HuH-7 (cell line): ENCODE measurements at regions not wholly inside any gene's neighbourhood (a gene's known extent, or its start where the extent isn't known, plus 50 kb on each side); places are given as distances from the start of the nearest gene placed in this dataset.
"Not testable (repeated sequence)": the region's sequence is repeated elsewhere in the genome, so short reads cannot be mapped to it uniquely, and the experiment has no call there.

Experiments used
- DNase-seq: peaks from one replicate; pipeline ENCODE4 v3.0.0; 2011; ENCODE audit warnings: low spot score

DNA sequence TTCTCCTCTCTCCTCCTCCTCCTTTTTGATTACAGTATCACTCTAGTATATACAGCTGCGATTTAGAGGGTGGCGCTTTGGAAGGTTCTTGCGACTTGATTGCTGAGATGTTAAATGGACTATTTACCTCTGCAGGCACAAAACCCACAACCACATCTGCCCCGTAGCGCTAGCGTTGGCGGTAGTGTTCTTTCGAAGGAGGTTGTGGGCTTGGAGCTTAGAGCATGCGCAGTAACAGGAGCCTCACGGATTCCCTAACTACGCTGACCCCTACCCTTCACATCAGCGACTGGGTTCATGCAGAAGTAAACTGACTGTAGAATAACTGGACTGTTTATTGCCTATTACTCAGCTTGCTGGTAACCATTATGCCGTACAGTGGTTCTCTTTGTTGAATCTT, 58.0 kb downstream of the CGGBP1 start:
- no peak for DNase-seq

DNA sequence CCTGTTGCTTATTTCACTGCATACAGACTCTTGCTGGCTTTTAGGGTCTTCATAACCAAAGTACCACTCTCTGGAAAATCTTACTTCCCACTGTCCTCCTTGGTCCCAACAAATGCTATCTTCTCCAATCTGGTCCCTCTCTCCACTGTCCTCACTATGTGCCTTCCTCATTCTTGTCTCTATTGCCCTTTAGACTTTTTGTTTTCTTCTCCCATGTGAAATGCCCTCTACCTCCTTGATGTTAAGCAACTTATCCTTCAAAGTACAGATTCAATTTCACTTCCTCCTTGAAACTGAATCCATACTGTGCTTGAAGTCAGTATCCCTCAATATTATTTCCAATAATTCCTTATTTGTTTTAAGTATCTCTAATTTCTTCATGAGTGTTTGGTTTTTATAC, 60.8 kb downstream of the CGGBP1 start:
- no peak for DNase-seq

DNA sequence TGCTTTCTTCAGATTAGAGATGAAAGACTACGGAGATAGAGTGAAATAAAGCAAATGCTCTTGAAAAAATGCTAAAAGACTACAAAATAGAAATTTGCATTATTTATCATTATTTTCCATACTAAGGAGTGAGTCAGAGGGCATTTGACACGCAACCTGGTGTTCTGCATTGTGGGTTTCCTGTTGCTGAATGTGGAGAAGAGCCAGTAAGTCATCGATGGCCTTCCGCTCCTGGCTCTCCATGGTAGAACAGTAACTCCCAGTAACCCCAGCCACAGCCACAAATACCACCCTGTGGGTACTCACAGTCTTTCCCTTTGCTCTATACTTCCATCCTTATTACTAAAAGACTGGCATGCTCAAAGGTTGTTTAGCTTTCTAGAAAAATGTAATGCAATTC, 61.5 kb downstream of the CGGBP1 start:
- no peak for DNase-seq

- DNase-seq = no peak
These were observed 61.9 kb downstream of the CGGBP1 start for GRCh38 chr3:87996882-87997281.

DNA sequence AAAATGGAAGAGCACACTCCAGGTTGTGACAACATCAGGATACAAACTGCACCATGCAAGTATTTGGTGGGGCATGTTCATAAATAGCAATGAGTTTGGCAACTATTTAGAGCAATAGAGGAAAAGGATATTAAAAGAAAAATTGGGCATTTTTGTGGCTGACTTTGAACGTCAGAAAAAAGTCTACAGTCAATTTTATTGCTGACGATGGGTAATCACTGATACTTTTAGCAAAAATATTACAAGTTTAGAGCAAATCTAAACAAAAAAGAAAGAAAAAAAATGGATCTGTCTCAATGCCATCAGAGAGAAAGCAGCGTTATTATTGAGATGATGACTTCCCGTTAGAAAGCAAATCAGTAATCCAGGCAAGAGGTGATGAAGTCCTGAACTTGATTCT, 65.2 kb downstream of the CGGBP1 start:
- DNase-seq = no peak

DNA sequence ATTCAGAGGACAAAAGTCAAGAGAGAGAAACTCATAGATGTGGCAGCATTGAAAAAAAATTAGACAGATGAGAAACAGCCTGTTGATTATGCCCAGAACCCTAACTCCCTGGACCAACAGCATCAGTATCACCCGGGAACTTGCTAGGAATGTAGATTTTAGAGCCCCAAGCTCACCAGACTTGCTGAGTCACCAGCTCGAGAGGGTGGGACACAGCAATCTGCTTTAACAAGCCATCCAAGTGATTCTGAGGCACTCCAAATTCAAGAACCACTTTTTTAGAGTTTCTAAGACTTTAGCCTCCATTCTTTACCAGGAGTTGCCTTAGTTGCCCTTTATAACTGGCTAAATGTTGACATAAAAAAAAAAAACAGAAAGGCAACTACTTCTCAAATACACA, 70.9 kb downstream of the CGGBP1 start:
- no peak for DNase-seq

DNA sequence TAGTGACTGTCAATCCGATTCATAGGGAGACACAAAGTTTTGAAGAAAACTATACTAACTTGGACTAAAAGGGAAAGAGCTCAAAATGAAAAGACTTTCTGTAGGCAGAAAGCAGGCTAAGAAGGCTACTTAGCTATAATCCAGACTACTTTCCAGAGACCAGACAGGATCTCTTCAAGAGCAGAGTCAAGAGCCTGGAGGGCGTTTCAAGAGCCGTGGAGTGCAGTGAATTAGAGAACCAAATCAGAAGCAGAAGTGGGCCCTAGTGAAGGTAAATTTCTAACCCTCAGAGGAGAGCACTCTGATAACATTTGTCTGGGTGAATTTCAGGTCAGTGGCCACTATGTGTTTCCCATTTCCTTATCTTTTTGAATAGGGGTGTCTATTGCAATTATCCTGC, 76.4 kb downstream of the CGGBP1 start:
- no peak for DNase-seq

DNA sequence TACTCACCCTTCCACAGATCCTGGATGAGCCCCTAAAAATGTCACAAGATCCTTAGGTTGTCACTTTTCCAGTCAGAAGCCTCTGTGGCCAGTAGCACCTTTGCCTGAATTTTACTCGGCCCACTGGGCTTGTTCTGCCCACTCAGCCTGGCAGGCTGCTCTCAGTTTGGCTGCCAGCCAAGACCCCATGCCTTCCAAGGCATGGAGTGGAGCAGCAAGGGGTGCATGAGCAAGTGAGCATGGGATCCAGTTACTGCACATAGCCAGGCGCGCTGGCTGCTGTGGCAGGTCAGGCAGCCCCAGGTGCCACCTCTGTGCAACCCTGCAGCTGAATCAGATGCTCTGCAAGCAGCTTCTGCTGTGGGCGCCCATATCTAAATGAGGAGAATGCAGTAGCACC, 79.3 kb downstream of the CGGBP1 start:
- no peak for DNase-seq

DNA sequence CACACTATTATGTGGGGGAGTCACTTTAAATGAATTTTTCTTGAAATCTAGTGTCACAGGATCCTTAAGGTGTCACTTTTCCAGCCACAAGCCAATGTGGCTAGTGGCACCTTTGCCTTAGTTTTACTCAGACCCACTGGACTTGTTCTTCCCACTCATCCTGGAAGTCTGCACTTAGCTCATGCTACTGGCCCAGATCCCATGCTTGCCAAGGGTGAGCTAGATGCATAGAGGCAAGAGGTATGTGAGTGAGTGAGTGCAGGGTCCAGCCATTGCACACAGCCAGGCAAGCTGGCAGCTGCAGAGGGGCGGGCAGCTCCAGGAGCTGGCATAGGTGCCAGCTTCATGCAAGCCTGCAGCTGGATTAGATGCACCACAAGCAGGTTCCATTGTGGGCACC, 81.0 kb downstream of the CGGBP1 start:
- no peak for DNase-seq

GRCh38 chr3:87975716-87976115, 83.1 kb downstream of the CGGBP1 start:
- DNase-seq = no peak

DNA sequence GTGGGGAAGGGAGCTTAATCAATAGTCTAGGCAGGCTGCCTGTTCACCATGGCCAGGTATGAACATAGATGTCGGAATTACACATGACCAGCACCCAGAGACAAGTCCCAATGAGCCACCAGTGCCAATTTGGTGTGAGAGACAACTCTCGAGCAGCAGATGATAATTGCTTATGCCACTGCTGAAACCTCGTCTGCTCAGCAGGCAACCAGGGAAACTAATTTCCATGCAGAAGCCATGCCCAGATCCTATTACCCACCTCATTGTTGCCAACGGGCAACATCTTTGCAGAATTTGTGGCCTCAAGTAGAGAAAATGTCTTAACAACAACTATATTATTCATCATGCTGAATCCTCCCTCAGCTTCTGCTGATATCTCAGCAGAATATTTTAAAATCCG, 84.9 kb downstream of the CGGBP1 start:
- DNase-seq = no peak

- no peak for DNase-seq
These were observed 89.2 kb downstream of the CGGBP1 start for GRCh38 chr3:87969620-87970019.

DNA sequence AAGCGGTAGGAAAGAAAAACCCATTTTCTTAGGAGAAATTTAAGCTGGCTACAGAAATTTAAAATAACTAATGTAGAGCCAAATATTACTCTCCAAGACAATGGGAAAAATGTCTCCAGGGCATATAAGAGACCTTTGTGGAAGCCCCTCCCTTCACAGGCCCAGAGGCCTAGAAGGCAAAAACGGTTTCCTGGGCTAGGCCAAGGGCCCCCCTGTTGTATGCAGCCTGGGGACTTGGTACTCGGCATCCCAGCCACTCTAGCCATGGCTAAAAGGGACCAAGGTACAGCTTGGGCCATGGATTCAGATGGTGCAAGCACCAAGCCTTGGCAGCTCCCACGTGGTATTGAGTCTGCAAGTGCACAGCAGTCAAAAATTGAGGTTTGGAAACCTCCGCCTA, 90.1 kb downstream of the CGGBP1 start:
- DNase-seq = no peak

GRCh38 chr3:87958289-87958688, 100.5 kb downstream of the CGGBP1 start:
- no peak for DNase-seq

DNA sequence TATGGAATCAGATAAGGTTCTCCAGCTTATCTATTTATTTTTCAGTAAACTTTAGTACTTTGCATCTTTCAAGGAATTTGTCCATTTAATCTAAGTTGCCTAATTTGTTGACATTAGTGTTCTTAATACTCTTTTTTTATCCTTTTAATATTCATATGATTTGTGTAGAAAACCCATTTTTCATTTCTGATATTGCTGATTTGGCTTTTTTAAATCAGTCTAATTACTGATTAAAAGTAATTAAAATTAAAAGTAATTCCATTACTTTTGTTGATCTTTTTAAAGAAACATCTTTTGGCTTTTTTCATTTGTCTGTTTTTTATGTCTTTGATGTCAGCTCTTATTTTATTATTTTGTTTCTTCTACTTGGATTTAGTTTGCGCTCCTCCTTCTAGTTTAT, 101.2 kb downstream of the CGGBP1 start:
- DNase-seq = no peak

DNA sequence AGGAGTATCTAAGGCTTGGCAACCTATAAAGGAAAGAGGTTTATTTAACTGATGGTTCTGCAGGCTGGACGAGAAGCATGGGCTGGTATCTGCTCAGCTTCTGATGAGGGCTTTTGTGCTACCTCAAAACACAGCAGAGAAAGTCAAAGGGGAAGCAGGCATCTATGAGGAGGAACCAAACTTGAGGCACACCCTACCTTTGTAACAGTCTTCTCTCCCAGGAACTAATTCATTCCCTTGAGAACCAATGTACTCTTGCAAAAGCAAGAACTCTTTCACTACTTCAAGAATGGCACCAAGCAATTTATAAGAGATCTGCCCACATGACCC, 109.0 kb downstream of the CGGBP1 start:
- no peak for DNase-seq

DNA sequence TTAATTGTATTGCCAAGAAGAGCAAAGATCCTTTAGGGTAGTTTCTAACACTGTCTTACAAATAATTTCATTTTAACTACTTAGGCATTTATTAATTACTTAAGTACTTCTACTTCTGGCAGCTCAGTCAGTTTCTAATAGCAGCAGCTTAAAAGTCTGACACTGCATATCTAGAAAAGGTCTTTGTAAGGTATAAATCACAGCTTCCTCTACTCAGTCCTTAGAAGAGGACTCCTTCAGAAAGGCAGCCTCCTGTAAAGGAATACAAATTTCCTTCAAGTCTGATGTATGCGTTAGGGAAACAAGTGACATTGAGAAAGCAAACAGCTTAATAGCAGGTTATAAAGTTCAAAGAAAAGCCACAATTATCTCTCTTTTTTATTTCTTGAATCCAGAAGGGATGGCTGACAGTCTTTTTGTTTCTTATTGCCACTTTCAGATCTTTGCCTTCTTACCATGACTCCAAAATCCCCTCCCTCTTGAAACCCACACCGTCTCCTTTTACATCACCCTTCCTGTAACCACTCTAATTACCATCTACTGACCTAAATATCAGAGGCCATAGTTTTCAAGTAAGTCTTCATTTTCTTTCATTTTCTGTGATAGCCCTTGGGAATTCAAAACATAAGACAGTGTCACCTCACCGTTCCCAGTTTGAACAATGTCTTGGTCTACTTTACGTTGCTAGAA, 109.5 kb downstream of the CGGBP1 start:
- no peak for DNase-seq

DNA sequence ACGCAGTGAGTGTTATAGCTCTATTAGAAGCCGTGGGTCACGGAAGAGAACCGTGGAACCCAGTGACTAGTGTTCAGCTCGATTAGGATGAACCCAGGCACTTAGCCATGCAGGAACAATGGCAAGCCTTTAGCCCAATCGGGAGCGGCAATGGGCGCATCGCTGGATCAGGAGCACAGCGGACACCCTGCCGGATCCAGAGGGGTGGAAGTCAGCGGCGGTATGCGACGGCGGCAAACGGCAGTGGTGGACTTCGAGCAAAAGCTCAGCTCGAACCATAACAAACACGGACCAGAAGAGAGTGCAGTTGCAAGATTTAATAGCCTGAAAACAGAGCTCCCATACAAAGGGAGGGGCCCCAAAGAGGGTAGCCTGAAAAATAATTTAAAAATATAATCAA, 112.8 kb downstream of the CGGBP1 start:
- not testable (repeated sequence) for DNase-seq

DNA sequence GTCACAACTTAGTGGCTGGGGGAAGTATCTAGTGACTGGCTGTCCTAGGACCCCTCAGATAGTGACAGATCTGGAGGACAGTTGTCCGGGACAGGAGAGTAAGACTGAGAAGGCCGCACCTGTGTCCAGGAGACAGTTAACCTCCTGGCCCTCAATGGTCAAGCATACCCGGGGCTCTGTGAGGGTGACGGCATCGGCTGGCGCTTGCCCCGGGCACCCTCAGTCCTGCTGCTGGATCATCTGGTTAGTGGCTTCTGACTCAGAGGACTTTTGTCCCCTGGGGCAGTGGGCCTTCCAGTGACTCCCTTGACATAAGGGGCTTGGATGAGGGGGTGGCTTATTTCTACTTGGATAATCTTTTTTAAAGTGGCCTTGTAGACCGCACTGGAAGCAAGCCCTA, 116.5 kb downstream of the CGGBP1 start:
- not testable (repeated sequence) for DNase-seq

DNA sequence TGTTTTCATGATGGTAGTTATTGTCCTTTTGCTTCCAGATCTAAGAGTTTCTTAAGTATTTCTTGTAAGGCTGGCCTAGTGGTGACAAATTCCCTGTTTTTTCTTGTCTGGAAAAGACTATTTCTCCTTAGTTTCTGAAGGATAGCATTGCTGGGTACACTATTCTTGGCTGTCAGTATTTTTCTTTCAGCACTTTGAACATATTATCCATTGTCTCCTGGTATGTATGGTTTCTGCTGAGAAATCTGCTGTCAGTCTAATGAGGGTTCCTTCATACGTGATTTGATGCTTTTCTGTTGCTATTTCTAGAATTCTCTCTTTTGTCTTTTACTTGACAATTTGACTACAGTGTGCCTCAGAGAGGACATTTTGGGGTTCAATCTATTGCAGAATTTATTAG, 134.3 kb downstream of the CGGBP1 start:
- no peak for DNase-seq

- DNase-seq = no peak
These were observed 138.3 kb downstream of the CGGBP1 start for GRCh38 chr3:87920549-87920948.

DNA sequence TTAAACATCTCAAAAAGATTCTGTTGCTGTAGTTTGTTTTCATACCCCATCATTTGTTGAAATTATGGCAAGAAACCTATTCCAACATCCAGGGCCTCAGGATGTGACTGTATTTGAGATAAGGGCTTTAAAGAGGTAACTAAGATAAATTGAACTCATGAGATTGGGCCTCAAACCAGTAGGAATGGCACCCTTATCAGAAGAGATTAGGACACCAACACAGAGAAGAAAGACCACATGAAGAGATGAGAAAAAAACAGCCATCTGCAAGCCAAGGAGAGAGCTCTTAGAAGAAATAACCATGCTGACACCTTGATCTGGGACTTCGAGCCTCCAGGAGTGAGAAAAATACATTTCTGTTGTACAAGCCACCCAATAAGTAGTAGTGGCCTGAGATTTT, 157.7 kb downstream of the CGGBP1 start:
- no peak for DNase-seq

GRCh38 chr3:87900061-87900460, 158.7 kb downstream of the CGGBP1 start:
- DNase-seq = no peak

GRCh38 chr3:87898971-87899370, 159.8 kb downstream of the CGGBP1 start:
- no peak for DNase-seq

DNA sequence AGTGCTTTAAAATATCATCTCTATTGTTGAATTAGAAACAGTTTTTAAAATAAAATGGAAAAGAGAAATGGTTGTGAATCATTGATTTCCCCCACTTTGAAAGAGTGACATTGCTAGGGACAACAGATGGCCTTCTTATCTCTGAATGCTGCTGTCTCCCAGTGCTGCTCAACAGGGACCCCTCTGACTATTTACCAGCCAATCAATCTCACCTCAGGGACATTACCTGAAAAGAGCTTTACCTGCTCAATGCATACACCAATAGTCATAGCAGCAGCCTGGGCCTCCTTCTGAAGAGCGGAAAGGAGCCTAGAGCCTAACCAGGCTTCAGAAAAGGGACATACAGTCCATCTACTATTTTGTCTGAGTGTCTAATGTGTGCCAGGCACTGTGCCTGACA, 162.8 kb downstream of the CGGBP1 start:
- no peak for DNase-seq
